Endothelial cell of umbilical vein (primary cell): ENCODE measurements at regions not wholly inside any gene's neighbourhood (a gene's known extent, or its start where the extent isn't known, plus 50 kb on each side); places are given as distances from the start of the nearest gene placed in this dataset.

ENCODE experiments used
- EZH2 ChIP-seq: IDR thresholded peaks from 2 replicates; pipeline ENCODE4 v1.6.1; 2012; ENCODE audit warnings: borderline replicate concordance, low read depth, mild to moderate bottlenecking, moderate library complexity, low read length, inconsistent platforms; ENCODE audit not compliant: severe bottlenecking
- POLR2A ChIP-seq: IDR thresholded peaks from 2 replicates; pipeline ENCODE4 v1.6.1; 2012; ENCODE audit warnings: low read depth, mild to moderate bottlenecking, control low read depth, low read length
- TF ChIP-seq, protein P1 (sequence below), 2 donors: IDR thresholded peaks; 1 replicate in 1 of 2; 2 replicates in 1 of 2; pipeline ENCODE4 v1.5.1; 2011; ENCODE audit warnings: low read length in 2 of 2, mild to moderate bottlenecking in 2 of 2, moderate library complexity in 2 of 2, control low read depth in 1 of 2, inconsistent platforms in 1 of 2, low read depth in 1 of 2; ENCODE audit not compliant: insufficient read depth in 1 of 2; ENCODE audit errors: extremely low read depth in 1 of 2

DNA sequence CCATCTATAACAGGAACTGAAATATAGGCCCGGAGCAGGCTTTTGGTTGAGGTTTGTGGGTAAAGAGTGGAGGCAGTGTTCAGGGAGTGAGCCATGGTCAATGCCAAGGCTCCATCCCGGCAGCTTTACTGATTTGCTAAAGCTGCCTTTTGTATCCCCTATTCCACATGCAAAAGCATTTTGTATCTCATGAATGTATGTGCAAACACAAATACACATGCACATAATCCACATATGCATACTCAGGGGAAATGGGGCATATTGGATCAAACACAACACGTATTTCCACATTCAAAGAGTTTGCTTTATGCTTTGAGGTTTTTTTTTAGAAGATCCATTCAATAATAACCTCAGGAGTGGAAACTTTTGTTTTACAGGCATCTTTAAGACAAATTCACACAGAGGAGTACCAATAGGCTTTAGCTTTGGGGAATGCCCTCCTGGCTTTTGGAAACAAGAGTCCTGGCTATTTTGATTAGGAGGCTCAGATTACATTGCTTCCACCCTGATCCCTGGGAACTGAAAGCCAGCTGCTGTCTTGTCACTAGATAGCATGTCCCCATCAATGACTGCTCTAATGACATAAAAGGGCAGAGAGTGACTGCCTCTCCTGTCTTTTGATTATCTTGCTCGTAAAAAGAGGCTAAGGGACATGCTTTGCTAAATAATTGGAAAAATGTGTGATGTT is 263.2 kb downstream of the EN1 start:
- TF ChIP-seq, protein P1, sequence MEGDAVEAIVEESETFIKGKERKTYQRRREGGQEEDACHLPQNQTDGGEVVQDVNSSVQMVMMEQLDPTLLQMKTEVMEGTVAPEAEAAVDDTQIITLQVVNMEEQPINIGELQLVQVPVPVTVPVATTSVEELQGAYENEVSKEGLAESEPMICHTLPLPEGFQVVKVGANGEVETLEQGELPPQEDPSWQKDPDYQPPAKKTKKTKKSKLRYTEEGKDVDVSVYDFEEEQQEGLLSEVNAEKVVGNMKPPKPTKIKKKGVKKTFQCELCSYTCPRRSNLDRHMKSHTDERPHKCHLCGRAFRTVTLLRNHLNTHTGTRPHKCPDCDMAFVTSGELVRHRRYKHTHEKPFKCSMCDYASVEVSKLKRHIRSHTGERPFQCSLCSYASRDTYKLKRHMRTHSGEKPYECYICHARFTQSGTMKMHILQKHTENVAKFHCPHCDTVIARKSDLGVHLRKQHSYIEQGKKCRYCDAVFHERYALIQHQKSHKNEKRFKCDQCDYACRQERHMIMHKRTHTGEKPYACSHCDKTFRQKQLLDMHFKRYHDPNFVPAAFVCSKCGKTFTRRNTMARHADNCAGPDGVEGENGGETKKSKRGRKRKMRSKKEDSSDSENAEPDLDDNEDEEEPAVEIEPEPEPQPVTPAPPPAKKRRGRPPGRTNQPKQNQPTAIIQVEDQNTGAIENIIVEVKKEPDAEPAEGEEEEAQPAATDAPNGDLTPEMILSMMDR (IDR thresholded peaks at IDR 0.05; ENCODE audit: extremely low read depth in 1 of 2, insufficient read depth in 1 of 2, low read depth in 1 of 2, low read length in 2 of 2): no peak
- TF ChIP-seq POLR2A: no peak
- no peak for TF ChIP-seq EZH2
